Cardiac muscle cell (in vitro differentiated cells and primary cell): ENCODE measurements at regions not wholly inside any gene's neighbourhood (a gene's known extent, or its start where the extent isn't known, plus 50 kb on each side); places are given as distances from the start of the nearest gene placed in this dataset.

Source experiments
- DNase-seq, 2 donors: peaks; one replicate each; pipeline versions ENCODE4 v3.0.0 to v3.0.0-alpha.2; 2010 to 2017; ENCODE audit warnings: low read depth in 1 of 2, low spot score in 1 of 2
- H3K27ac ChIP-seq: fragments of 200-600 bp; sonication (generic); 2 replicates; pipeline ENCODE4 v1.5.1; 2016
- H3K27me3 ChIP-seq: fragments of 200-600 bp; sonication (generic); 2 replicates; pipeline ENCODE4 v1.6.0; 2016; ENCODE audit warnings: control low read depth
- H3K36me3 ChIP-seq: fragments of 200-600 bp; sonication (generic); 2 replicates; pipeline ENCODE4 v1.5.1; 2016; ENCODE audit warnings: control low read depth
- H3K4me1 ChIP-seq: fragments of 200-600 bp; sonication (generic); 2 replicates; pipeline ENCODE4 v1.8.1; 2017; ENCODE audit warnings: low read depth, mild to moderate bottlenecking, mixed run types
- H3K4me3 ChIP-seq: fragments of 200-600 bp; sonication (generic); 2 replicates; pipeline ENCODE4 v1.5.1; 2016; ENCODE audit warnings: mild to moderate bottlenecking
- H3K9me3 ChIP-seq: fragments of 200-600 bp; sonication (generic); 2 replicates; pipeline ENCODE4 v1.5.1; 2017; ENCODE audit warnings: low read depth, mild to moderate bottlenecking, control low read depth
- TF ChIP-seq, protein P1 (sequence below): IDR thresholded peaks from 2 replicates; pipeline ENCODE4 v1.5.1; 2012; ENCODE audit warnings: low read depth, mild to moderate bottlenecking, low read length

GRCh38 chr4:28883211-28883610, 1837.0 kb upstream of the PCDH7 start:
- Histone ChIP-seq H3K4me1 (no peaks in the 10 kb centered on the region), H3K27ac (no peak overlapping the region), H3K9me3 (no peaks in the 10 kb centered on the region), H3K27me3 (no peaks in the 10 kb centered on the region), H3K36me3 (no peaks in the 10 kb centered on the region), H3K4me3 (no peak overlapping the region)
- DNase-seq = no peak
- TF ChIP-seq, protein P1, sequence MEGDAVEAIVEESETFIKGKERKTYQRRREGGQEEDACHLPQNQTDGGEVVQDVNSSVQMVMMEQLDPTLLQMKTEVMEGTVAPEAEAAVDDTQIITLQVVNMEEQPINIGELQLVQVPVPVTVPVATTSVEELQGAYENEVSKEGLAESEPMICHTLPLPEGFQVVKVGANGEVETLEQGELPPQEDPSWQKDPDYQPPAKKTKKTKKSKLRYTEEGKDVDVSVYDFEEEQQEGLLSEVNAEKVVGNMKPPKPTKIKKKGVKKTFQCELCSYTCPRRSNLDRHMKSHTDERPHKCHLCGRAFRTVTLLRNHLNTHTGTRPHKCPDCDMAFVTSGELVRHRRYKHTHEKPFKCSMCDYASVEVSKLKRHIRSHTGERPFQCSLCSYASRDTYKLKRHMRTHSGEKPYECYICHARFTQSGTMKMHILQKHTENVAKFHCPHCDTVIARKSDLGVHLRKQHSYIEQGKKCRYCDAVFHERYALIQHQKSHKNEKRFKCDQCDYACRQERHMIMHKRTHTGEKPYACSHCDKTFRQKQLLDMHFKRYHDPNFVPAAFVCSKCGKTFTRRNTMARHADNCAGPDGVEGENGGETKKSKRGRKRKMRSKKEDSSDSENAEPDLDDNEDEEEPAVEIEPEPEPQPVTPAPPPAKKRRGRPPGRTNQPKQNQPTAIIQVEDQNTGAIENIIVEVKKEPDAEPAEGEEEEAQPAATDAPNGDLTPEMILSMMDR = no peak

DNA sequence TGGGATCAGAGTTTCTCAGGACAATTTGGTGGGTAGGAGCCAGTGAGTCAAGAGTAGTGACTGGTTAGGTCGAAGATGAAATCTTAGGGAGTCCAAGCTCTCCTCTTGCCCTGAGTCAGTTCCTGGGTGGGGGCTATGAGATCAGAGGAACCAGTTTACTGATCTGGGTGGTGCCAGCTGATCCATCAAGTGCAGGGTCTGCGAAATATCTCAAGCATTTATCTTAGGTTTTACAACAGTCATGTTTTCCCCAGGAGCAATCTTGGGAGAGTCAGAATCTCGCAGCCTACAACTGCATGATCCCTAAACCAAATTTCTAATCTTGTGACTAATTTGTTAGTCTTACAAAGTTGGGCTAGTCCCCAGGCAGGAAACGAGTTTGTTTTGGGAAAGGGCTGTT, 1833.2 kb upstream of the PCDH7 start:
- no peak overlapping the region for H3K27ac ChIP-seq
- no peaks in the 10 kb centered on the region for H3K9me3 ChIP-seq
- DNase-seq = no peak
- no peak overlapping the region for H3K4me3 ChIP-seq
- H3K27me3 ChIP-seq = no peaks in the 10 kb centered on the region
- TF ChIP-seq, protein P1 = no peak
- H3K4me1 ChIP-seq = no peaks in the 10 kb centered on the region
- H3K36me3 ChIP-seq = no peaks in the 10 kb centered on the region

DNA sequence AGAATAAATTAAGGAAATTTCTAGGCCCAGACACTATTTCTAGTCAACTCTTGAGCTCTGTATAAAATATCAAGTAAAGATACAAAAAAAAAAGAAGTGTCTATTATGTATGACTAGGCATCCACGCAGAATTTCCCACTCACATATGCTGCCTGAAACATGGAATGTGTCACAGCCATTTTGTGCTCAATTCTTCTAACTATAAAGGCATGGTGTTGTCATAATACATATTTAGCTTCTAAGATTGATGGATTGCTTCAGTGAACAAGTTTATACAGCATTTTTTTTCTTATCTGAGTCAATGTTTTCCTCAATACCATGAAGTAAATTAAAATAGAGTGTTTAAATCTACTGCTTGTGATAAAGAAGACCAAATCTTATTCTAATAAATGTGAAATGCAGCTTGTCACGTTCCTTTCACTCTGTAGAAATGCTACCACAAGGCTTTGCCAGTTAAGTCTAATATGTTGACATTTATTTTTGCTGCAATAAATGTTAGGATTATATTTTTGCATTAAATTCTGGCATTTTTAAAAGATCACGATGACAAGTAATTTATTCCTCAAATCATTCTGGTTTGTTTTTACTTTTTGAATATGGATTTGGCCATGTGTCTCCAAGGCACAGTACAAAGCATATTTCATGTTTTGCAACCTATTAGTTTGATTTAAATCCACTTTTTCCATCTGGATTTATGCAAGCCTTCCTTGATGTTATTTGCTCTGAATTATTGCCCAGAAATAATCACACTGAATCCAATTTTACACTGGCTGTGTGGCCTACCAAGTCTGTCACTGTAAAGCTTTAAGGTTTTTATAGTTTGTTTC, 1829.0 kb upstream of the PCDH7 start:
- TF ChIP-seq, protein P1 = no peak
- Histone ChIP-seq H3K27ac (no peak overlapping the region), H3K36me3 (no peaks in the 10 kb centered on the region), H3K9me3 (no peaks in the 10 kb centered on the region), H3K4me1 (no peaks in the 10 kb centered on the region), H3K4me3 (no peak overlapping the region), H3K27me3 (no peaks in the 10 kb centered on the region)
- DNase-seq = no peak

- Histone ChIP-seq H3K27ac (no peak overlapping the region), H3K27me3 (no peaks in the 10 kb centered on the region), H3K4me1 (no peaks in the 10 kb centered on the region), H3K36me3 (no peaks in the 10 kb centered on the region), H3K9me3 (no peaks in the 10 kb centered on the region), H3K4me3 (no peak overlapping the region)
- TF ChIP-seq, protein P1 = no peak
- no peak for DNase-seq
Observed at GRCh38 chr4:28913466-28913865, 1806.7 kb upstream of the PCDH7 start.

DNA sequence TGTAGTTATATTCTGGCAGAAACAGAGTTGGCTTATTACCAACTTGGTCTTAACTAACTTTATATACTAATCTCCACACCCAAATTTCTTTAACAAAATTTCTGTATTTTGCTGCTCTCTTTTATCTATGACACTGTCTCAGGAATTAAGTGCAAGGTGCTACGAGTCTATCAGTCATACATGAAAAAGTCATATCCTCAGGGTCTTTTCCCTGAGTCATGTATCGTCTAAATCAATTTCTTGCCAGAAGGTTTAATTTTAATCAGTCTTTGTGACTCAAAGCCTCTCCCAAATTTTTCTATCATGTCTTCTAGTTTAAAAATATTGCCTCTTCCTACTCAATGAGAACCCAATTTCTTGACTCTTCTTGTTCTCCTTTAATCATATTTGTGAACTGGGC, 1803.6 kb upstream of the PCDH7 start:
- no peaks in the 10 kb centered on the region for H3K27me3 ChIP-seq
- DNase-seq = no peak
- no peak overlapping the region for H3K4me3 ChIP-seq
- H3K36me3 ChIP-seq = no peaks in the 10 kb centered on the region
- no peak overlapping the region for H3K27ac ChIP-seq
- no peaks in the 10 kb centered on the region for H3K9me3 ChIP-seq
- no peaks in the 10 kb centered on the region for H3K4me1 ChIP-seq
- TF ChIP-seq, protein P1 = no peak
